Stimulated activated CD4-positive, alpha-beta T cell treated with anti-CD3 and anti-CD28 coated beads, Interleukin-12 subunit alpha, Interleukin-12 subunit beta, amount 100 ng/mL, for 24 hours (primary cell): ENCODE measurements at regions not wholly inside any gene's neighbourhood (a gene's known extent, or its start where the extent isn't known, plus 50 kb on each side); places are given as distances from the start of the nearest gene placed in this dataset.
"Not testable (repeated sequence)": the region's sequence is repeated elsewhere in the genome, so short reads cannot be mapped to it uniquely, and the experiment has no call there.

Experiments
- DNase-seq, 2 experiments: peaks; one replicate each; pipeline ENCODE4 v3.0.0-alpha.2; 2020; ENCODE audit warnings: low read depth in 2 of 2

GRCh38 chr2:111665551-111666116 lies 218.4 kb downstream of the ANAPC1 start:
- DNase-seq: no peak

- DNase-seq: no peak
Observed at GRCh38 chr2:111666160-111666559, 217.8 kb downstream of the ANAPC1 start.

GRCh38 chr2:111667001-111667400 lies 217.0 kb downstream of the ANAPC1 start:
- DNase-seq: no peak

- no peak for DNase-seq
Observed at GRCh38 chr2:111667542-111668273, 216.3 kb downstream of the ANAPC1 start.

- DNase-seq: no peak
Observed at GRCh38 chr2:111668274-111668616, 215.7 kb downstream of the ANAPC1 start.

- no peak for DNase-seq
Observed at GRCh38 chr2:111668741-111669140, 215.3 kb downstream of the ANAPC1 start.

- no peak for DNase-seq
Observed at GRCh38 chr2:111669928-111670695, 213.9 kb downstream of the ANAPC1 start.

GRCh38 chr2:111670776-111671175 lies 213.2 kb downstream of the ANAPC1 start:
- no peak for DNase-seq

- no peak for DNase-seq
Observed at GRCh38 chr2:111671426-111672150, 212.4 kb downstream of the ANAPC1 start.

- not testable (repeated sequence) for DNase-seq
Observed at GRCh38 chr2:111672641-111673040, 211.4 kb downstream of the ANAPC1 start.

GRCh38 chr2:111673526-111673925 lies 210.5 kb downstream of the ANAPC1 start:
- no peak for DNase-seq

- DNase-seq: no peak
Observed at GRCh38 chr2:111675419-111676194, 208.4 kb downstream of the ANAPC1 start.

- no peak for DNase-seq
Observed at GRCh38 chr2:111676291-111676822, 207.6 kb downstream of the ANAPC1 start.

- no peak for DNase-seq
Observed at GRCh38 chr2:111678161-111678560, 205.8 kb downstream of the ANAPC1 start.

- DNase-seq: no peak
Observed at GRCh38 chr2:111678651-111679050, 205.3 kb downstream of the ANAPC1 start.

- no peak for DNase-seq
Observed at GRCh38 chr2:111679202-111679601, 204.8 kb downstream of the ANAPC1 start.

GRCh38 chr2:111684611-111685010 lies 199.4 kb downstream of the ANAPC1 start:
- no peak for DNase-seq

GRCh38 chr2:111685342-111685741 lies 198.7 kb downstream of the ANAPC1 start:
- no peak for DNase-seq

GRCh38 chr2:111686994-111687393 lies 197.0 kb downstream of the ANAPC1 start:
- no peak for DNase-seq

- DNase-seq: no peak
Observed at GRCh38 chr2:111687911-111688310, 196.1 kb downstream of the ANAPC1 start.

GRCh38 chr2:111688482-111688881 lies 195.5 kb downstream of the ANAPC1 start:
- DNase-seq: no peak
